Adrenal gland (tissue), 5 donors: ENCODE measurements at regions not wholly inside any gene's neighbourhood (a gene's known extent, or its start where the extent isn't known, plus 50 kb on each side); places are given as distances from the start of the nearest gene placed in this dataset.
"Not testable (repeated sequence)": the region's sequence is repeated elsewhere in the genome, so short reads cannot be mapped to it uniquely, and the experiment has no call there.

ENCODE experiments used
- POLR2A ChIP-seq, 2 donors: fragments of 450-650 bp; IDR thresholded peaks; one replicate each; pipeline ENCODE4 v1.6.1; 2017; ENCODE audit warnings: antibody characterized with exemption in 2 of 2, mild to moderate bottlenecking in 2 of 2, moderate library complexity in 1 of 2
- TF ChIP-seq, protein P1 (sequence below), 6 experiments: fragments of 450-650 bp in 4 of 6; fragments of 200-600 bp in 2 of 6; sonication (generic) in 1 of 6; IDR thresholded peaks; 1 replicate in 5 of 6; 2 replicates in 1 of 6; pipeline versions ENCODE4 v1.5.1 to v1.8.0; 2016 to 2021; ENCODE audit warnings: antibody characterized with exemption in 6 of 6, mild to moderate bottlenecking in 2 of 6, moderate library complexity in 1 of 6
- donor health status: DM: no; HTN: no; CAD: no.

DNA sequence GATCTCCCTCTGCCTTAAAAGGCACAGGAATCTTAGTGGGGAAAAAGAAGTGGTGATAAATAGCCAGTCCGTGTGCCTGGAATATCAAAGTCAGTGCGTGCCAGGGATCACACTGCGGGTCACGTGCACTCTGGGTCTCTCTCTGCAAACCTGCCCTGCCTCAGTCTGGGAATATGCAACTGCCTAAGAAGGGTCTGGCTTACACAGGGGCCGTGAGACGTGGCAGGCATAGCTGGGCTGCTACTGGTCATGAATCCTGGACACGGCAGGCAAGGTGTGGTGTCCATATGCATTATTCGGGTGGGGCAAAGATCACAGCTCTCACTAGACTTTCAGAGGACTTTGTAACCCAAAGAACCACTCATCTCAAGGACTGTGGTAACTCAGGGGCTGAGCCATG is 2704.4 kb upstream of the TPTE start:
- TF ChIP-seq, protein P1, sequence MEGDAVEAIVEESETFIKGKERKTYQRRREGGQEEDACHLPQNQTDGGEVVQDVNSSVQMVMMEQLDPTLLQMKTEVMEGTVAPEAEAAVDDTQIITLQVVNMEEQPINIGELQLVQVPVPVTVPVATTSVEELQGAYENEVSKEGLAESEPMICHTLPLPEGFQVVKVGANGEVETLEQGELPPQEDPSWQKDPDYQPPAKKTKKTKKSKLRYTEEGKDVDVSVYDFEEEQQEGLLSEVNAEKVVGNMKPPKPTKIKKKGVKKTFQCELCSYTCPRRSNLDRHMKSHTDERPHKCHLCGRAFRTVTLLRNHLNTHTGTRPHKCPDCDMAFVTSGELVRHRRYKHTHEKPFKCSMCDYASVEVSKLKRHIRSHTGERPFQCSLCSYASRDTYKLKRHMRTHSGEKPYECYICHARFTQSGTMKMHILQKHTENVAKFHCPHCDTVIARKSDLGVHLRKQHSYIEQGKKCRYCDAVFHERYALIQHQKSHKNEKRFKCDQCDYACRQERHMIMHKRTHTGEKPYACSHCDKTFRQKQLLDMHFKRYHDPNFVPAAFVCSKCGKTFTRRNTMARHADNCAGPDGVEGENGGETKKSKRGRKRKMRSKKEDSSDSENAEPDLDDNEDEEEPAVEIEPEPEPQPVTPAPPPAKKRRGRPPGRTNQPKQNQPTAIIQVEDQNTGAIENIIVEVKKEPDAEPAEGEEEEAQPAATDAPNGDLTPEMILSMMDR (IDR thresholded peaks at IDR 0.05): not testable (repeated sequence)
- TF ChIP-seq POLR2A (IDR thresholded peaks at IDR 0.05): not testable (repeated sequence)
